ENCODE measurements at regions not wholly inside any gene's neighbourhood (a gene's known extent, or its start where the extent isn't known, plus 50 kb on each side); places are given as distances from the start of the nearest gene placed in this dataset.

DNA sequence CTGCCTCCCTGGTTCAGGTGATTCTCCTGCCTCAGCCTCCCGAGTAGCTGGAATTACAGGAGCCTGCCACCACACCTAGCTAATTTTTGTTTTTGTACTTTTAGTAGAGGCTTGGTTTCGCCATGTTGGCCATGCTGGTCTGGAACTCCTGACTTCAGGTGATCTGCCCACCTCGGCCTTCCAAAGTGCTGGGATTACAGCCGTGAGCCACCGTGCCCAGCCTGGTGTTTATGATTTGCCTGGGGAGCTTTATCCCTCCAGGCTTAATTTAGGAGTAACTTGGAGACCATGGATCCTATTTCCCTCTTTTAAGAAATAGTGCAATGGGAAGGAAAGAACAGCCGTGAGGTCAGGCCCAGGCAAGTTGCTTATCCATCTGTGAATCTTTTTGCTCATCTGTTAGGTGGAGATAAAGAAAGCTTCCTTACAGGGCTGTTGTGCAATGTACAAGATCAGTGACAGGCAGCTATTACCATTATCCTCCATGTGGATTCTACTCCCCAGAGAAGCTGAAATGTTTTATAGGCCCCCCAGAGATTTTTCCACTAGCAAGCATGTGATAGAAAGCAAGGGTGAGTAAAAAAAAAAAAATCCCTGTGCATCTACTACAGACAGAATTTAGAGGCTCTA is 104.9 kb upstream of the MGAT5 start:
- Histone ChIP-seq H3K4me3 (ENCODE audit: low read length) (no peak overlapping the region), H3K79me2 (ENCODE audit: low read length) (peaks cover 8% of the 10 kb centered on the region; the same call in 1 of the 2 replicates), H3K36me3 (replicated peaks; ENCODE audit: low read depth, low read length) (no peaks in the 10 kb centered on the region), H3K27me3 (ENCODE audit: low read depth, low read length) (no peaks in the 10 kb centered on the region), H4K20me1 (ENCODE audit: insufficient read depth, low read length) (no peaks in the 10 kb centered on the region), H3K9ac (ENCODE audit: low read length) (no peak overlapping the region), H3K4me1 (ENCODE audit: low read length) (peaks cover 46% of the 10 kb centered on the region), H2AFZ (ENCODE audit: low read depth, low read length) (no peak overlapping the region), H3K4me2 (ENCODE audit: low read length) (no peak overlapping the region), H3K27ac (ENCODE audit: low read length) (no peak overlapping the region), H3K9me3 (ENCODE audit: insufficient read depth, low read length) (no peaks in the 10 kb centered on the region)
- TF ChIP-seq EZH2phosphoT487 (IDR thresholded peaks at IDR 0.05; ENCODE audit: low read depth) (no peak), CTCF (IDR thresholded peaks at IDR 0.05; ENCODE audit: low read depth, low read length) (no peak)

DNA sequence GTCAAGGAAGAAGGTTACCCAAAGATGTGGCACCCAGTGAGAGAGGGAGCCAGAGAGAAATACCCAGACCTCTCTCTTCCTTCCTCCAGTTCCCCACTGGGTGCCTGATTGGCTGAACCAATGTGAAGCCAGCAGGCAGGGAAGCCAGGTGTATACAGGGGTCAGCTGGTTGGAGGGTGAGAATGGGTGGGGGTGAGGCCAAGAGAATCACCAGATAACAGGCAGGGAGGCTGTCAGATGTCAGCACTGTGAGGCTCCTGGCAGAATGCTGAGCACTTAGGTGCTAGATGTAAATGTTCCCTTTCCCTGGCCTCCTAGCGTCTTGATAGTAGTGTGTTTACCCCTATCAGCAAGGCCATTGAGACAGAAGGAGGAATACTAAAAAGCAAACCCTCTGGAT is 104.0 kb upstream of the MGAT5 start:
- no peak overlapping the region for H2AFZ ChIP-seq (ENCODE audit: low read depth, low read length)
- H3K4me1 ChIP-seq (ENCODE audit: low read length) = peaks cover 55% of the 10 kb centered on the region
- no peak overlapping the region for H3K27ac ChIP-seq (ENCODE audit: low read length)
- TF ChIP-seq CTCF (IDR thresholded peaks at IDR 0.05; ENCODE audit: low read depth, low read length) = no peak
- no peak for TF ChIP-seq EZH2phosphoT487 (IDR thresholded peaks at IDR 0.05; ENCODE audit: low read depth)
- no peaks in the 10 kb centered on the region for H4K20me1 ChIP-seq (ENCODE audit: insufficient read depth, low read length)
- H3K27me3 ChIP-seq (ENCODE audit: low read depth, low read length) = no peaks in the 10 kb centered on the region
- no peaks in the 10 kb centered on the region for H3K9me3 ChIP-seq (ENCODE audit: insufficient read depth, low read length)
- H3K4me3 ChIP-seq (ENCODE audit: low read length) = no peak overlapping the region
- peaks cover 8% of the 10 kb centered on the region; the same call in 1 of the 2 replicates for H3K79me2 ChIP-seq (ENCODE audit: low read length)
- no peak overlapping the region for H3K4me2 ChIP-seq (ENCODE audit: low read length)
- no peak overlapping the region for H3K9ac ChIP-seq (ENCODE audit: low read length)
- no peaks in the 10 kb centered on the region for H3K36me3 ChIP-seq (replicated peaks; ENCODE audit: low read depth, low read length)

- TF ChIP-seq CTCF (IDR thresholded peaks at IDR 0.05; ENCODE audit: low read depth, low read length) = no peak
- TF ChIP-seq EZH2phosphoT487 (IDR thresholded peaks at IDR 0.05; ENCODE audit: low read depth) = no peak
- H3K36me3 ChIP-seq (replicated peaks; ENCODE audit: low read depth, low read length) = no peaks in the 10 kb centered on the region
- H3K4me1 ChIP-seq (ENCODE audit: low read length) = peaks cover 60% of the 10 kb centered on the region
- H4K20me1 ChIP-seq (ENCODE audit: insufficient read depth, low read length) = peaks cover 4% of the 10 kb centered on the region; the same call in 1 of the 2 replicates
- no peak overlapping the region for H3K27ac ChIP-seq (ENCODE audit: low read length)
- no peak overlapping the region for H2AFZ ChIP-seq (ENCODE audit: low read depth, low read length)
- H3K9ac ChIP-seq (ENCODE audit: low read length) = no peak overlapping the region
- H3K4me3 ChIP-seq (ENCODE audit: low read length) = no peak overlapping the region
- no peaks in the 10 kb centered on the region for H3K27me3 ChIP-seq (ENCODE audit: low read depth, low read length)
- no peak overlapping the region for H3K4me2 ChIP-seq (ENCODE audit: low read length)
- peaks cover 6% of the 10 kb centered on the region; the same call in 1 of the 2 replicates for H3K79me2 ChIP-seq (ENCODE audit: low read length)
- H3K9me3 ChIP-seq (ENCODE audit: insufficient read depth, low read length) = no peaks in the 10 kb centered on the region
Measured at GRCh38 chr2:134150760-134151159, 103.1 kb upstream of the MGAT5 start.

GRCh38 chr2:134152045-134153010 is 101.5 kb upstream of the MGAT5 start:
- Histone ChIP-seq H3K9ac (ENCODE audit: low read length) (no peak overlapping the region), H3K4me1 (ENCODE audit: low read length) (peaks cover 47% of the 10 kb centered on the region), H3K27me3 (ENCODE audit: low read depth, low read length) (no peaks in the 10 kb centered on the region), H3K36me3 (replicated peaks; ENCODE audit: low read depth, low read length) (no peaks in the 10 kb centered on the region), H2AFZ (ENCODE audit: low read depth, low read length) (no peak overlapping the region), H3K27ac (ENCODE audit: low read length) (no peak overlapping the region), H3K4me3 (ENCODE audit: low read length) (no peak overlapping the region), H3K9me3 (ENCODE audit: insufficient read depth, low read length) (no peaks in the 10 kb centered on the region), H4K20me1 (ENCODE audit: insufficient read depth, low read length) (peaks cover 4% of the 10 kb centered on the region; the same call in 1 of the 2 replicates), H3K4me2 (ENCODE audit: low read length) (no peak overlapping the region), H3K79me2 (ENCODE audit: low read length) (peaks cover 8% of the 10 kb centered on the region; the same call in 1 of the 2 replicates)
- TF ChIP-seq CTCF (IDR thresholded peaks at IDR 0.05; ENCODE audit: low read depth, low read length) (no peak), EZH2phosphoT487 (IDR thresholded peaks at IDR 0.05; ENCODE audit: low read depth) (no peak)

Measured in OCI-LY3 (cell line).